ENCODE measurements at regions not wholly inside any gene's neighbourhood (a gene's known extent, or its start where the extent isn't known, plus 50 kb on each side); places are given as distances from the start of the nearest gene placed in this dataset.

- TF ChIP-seq EZH2 (IDR thresholded peaks at IDR 0.05; ENCODE audit: borderline replicate concordance, low read depth, low read length, poor library complexity, severe bottlenecking) = no peak
- no peak for TF ChIP-seq CTCF (conservative IDR thresholded peaks at IDR 0.05; ENCODE audit: low read depth, low read length)
Observed at GRCh38 chrX:97987979-97988378, 1104.3 kb downstream of the RPA4 start.
